ENCODE measurements at regions not wholly inside any gene's neighbourhood (a gene's known extent, or its start where the extent isn't known, plus 50 kb on each side); places are given as distances from the start of the nearest gene placed in this dataset.

DNA sequence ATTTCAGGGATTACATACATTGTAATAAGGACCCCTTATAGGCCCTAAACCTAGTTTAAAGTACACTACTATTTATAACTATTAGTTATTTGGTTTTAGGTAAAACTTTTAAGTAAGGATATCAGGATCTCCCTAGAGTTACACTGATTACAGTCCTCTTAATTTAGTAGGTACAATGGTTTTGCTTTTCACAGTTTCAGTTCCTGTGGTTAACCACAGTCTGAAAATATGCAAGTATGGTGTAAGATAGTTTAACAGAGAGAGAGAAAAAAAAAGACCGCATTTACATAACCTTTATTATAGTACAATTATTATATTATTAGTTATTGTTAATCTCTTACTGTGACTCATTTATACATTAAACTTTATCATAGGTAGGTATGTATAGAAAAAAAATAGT is 725.3 kb upstream of the PTPRD start:
- no peak for DNase-seq

- DNase-seq = no peak
Observed at GRCh38 chr9:11340654-11341053, 727.9 kb upstream of the PTPRD start.

GRCh38 chr9:11347437-11347836 is 734.6 kb upstream of the PTPRD start:
- no peak for DNase-seq

DNA sequence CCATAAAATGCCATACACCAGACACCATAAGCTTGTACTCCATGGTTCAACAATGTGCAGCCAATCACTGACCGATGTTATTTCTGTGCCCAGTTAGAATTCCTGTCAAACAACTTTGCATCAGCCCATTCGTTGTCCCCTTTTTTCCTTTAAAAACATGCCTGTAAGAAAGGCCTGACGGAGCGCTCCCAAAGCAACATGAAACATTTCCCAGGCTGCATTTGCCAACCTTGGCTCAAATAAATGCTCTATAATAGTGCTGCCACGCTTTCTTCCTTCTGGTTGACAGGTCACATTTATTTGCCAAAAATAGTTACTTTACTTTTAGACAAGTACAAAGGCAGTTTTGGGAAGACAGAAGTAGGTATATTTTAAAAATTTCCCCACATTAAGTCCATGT is 735.6 kb upstream of the PTPRD start:
- no peak for DNase-seq

DNA sequence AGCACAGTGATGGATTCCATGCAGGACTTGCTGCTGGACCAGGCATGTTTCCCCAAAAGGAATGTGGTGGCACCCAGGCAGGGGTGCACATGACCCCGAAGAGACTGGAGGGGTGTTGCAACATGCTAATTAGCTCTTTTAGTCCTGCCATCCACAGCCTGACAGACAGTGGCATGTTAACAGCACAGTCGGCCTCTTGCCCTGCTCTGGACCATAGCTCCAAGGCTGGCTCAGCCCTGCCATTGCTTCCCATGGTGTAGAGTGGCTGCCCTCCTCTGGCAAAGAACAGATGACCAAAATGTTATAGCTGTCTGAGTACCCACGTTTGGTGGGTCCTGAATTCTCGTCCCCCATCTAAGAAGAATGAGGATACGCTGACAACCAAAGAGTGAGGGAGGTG is 736.4 kb upstream of the PTPRD start:
- DNase-seq = no peak

- DNase-seq = no peak
Observed at GRCh38 chr9:11352612-11353011, 739.8 kb upstream of the PTPRD start.

- no peak for DNase-seq
Observed at GRCh38 chr9:11356067-11356466, 743.3 kb upstream of the PTPRD start.

- DNase-seq = no peak
Observed at GRCh38 chr9:11366585-11367129, 753.9 kb upstream of the PTPRD start.

DNA sequence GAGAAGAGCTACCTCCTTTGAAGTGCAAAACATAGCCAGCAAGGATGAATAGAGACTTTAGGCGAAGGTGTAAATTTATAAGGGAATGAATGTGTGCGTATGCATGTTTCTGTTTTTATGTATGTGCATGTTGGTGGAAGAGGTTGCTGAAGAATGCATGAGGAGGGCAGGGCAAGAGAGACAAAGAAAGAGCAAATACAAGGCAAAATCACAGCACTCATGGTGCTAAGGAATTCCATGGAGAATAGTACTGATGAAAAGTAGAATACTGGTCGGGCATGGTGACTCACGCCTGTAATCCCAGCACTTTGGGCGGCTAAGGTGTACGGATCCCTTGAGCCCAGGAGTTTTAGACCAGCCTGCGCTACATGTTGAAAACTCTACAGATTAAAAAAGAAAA is 762.1 kb upstream of the PTPRD start:
- DNase-seq = no peak

GRCh38 chr9:11402621-11403020 is 789.8 kb upstream of the PTPRD start:
- DNase-seq = no peak

DNA sequence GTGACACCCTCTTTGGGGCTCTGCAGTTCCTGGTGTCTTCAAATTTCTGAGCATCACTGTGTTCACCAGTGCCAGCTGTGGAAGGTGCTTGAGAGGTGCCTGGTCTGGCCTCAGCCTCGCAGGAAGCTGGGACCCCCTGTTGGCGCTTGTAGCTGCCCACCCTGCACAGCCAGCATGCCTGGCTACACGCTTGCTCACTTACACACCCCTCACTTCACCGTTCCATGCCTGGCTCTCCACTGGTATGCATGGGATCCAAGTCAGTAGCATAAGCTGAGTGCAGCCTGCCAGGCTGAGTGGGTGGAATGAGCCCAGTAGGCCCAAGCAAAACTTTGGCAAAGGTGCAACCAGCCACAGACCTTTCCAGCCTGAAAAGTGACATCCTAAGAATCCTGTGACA is 801.4 kb upstream of the PTPRD start:
- DNase-seq = no peak

DNA sequence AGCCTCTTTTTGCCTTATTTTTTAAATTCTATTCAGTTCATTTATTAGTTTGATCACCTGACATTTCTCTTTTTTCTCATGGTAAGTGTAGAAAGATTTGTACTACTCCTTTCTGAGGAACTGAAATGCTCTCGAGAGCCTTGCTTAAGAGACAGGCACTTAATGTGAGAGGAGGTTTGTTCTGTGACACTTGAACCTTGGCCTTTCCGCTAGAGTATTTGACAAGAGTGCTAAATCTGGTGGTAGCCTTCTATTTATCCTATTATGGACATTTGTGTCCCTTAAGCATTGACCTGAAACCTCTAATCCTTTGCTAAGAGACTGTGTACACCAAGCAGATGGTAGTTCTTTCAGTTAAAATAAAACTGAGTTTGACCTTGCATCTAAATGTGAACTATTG is 805.0 kb upstream of the PTPRD start:
- no peak for DNase-seq

- no peak for DNase-seq
Observed at GRCh38 chr9:11431490-11431889, 818.7 kb upstream of the PTPRD start.

GRCh38 chr9:11432361-11432760 is 819.6 kb upstream of the PTPRD start:
- DNase-seq = no peak

DNA sequence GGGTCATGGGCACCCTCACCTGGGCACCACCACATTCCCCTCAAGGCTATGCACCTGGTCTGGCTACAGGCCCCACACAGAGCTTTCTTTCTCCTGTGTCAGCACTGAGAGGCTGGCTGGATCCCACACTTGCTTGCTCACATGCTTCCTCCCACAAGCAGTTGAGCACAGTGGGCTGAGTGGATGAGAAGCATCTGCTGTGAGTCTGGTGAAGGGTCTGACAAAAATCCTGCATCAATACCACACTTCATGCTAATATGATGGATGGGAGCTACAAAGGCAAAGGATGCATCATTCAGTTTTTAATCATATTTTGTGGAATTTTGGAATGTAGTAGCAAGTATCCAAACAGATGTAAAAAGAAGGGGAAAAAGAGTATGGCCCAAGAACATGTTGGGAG is 830.8 kb upstream of the PTPRD start:
- DNase-seq = no peak

- DNase-seq = no peak
Observed at GRCh38 chr9:11457825-11458790, 845.3 kb upstream of the PTPRD start.

DNA sequence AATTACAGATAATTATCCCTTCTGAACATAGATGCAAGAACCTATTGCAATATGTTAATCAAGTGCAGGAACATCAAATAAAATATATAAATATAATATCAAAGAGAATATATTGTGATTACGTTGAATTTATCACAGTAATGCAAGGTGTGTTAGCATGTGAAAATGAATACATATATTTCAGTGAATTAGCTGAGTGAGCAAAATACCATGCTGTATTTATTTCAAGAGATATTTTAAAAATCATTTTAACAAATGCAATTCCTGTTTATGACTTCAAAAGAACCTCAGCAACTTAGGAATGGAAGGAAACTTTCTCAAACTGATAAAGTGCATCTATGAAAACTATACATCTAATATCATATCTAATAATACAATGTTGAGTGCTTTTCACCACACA is 856.9 kb upstream of the PTPRD start:
- DNase-seq = no peak

GRCh38 chr9:11471321-11471720 is 858.5 kb upstream of the PTPRD start:
- DNase-seq = no peak

GRCh38 chr9:11500780-11501179 is 888.0 kb upstream of the PTPRD start:
- no peak for DNase-seq

GRCh38 chr9:11506980-11507379 is 894.2 kb upstream of the PTPRD start:
- no peak for DNase-seq

GRCh38 chr9:11537566-11537965 is 924.8 kb upstream of the PTPRD start:
- DNase-seq = no peak

GRCh38 chr9:11542781-11543180 is 930.0 kb upstream of the PTPRD start:
- DNase-seq = no peak

GRCh38 chr9:11546231-11546630 is 933.4 kb upstream of the PTPRD start:
- no peak for DNase-seq

GRCh38 chr9:11549311-11549794 is 936.6 kb upstream of the PTPRD start:
- DNase-seq = no peak

GRCh38 chr9:11551106-11551505 is 938.3 kb upstream of the PTPRD start:
- no peak for DNase-seq
